Posterior cingulate gyrus (tissue), 11 donors: ENCODE measurements at regions not wholly inside any gene's neighbourhood (a gene's known extent, or its start where the extent isn't known, plus 50 kb on each side); places are given as distances from the start of the nearest gene placed in this dataset.
A peak's percentile ranks its signal among the peaks of the same experiment; 100 is the strongest.
"Not testable (repeated sequence)": the region's sequence is repeated elsewhere in the genome, so short reads cannot be mapped to it uniquely, and the experiment has no call there.

Experiments
- DNase-seq, 10 donors: peaks; one replicate each; pipeline versions ENCODE4 v3.0.0 to v3.0.0-alpha.2; 2020 to 2021; ENCODE audit warnings: mixed read lengths in 3 of 10
- intact Hi-C: fragments of 100-400 bp; cut with DNase I; formaldehyde crosslinking; loops from one replicate; pipeline ENCODE4 v1.15.1; 2023

GRCh38 chrX:75873993-75874392 lies 88.9 kb upstream of the MAGEE2 start:
- no peak for DNase-seq
- intact Hi-C loops = no loop called here

GRCh38 chrX:75883446-75883845 lies 98.4 kb upstream of the MAGEE2 start:
- intact Hi-C loops = no loop called here

GRCh38 chrX:75887833-75888232 lies 102.8 kb upstream of the MAGEE2 start:
- DNase-seq = peak in 1 of 10 donors; percentile 76

More at GRCh38 chrX:75883446-75883845, 98.4 kb upstream of the MAGEE2 start:
- no peak for DNase-seq

GRCh38 chrX:75892749-75893148 lies 107.7 kb upstream of the MAGEE2 start:
- intact Hi-C loops = no loop called here
- DNase-seq = no peak

More at GRCh38 chrX:75887833-75888232, 102.8 kb upstream of the MAGEE2 start:
- intact Hi-C loops = no loop called here

- intact Hi-C loops = no loop called here
- no peak for DNase-seq
Observed at GRCh38 chrX:75893281-75893680, 108.2 kb upstream of the MAGEE2 start.

- no peak for DNase-seq
- intact Hi-C loops = no loop called here
Observed at GRCh38 chrX:75911716-75912115, 126.7 kb upstream of the MAGEE2 start.

GRCh38 chrX:75957107-75957610 lies 172.1 kb upstream of the MAGEE2 start:
- DNase-seq = no peak
- intact Hi-C loops = no loop called here

GRCh38 chrX:75961321-75961720 lies 176.3 kb upstream of the MAGEE2 start:
- DNase-seq, intact Hi-C loops: not testable (repeated sequence)

- intact Hi-C loops = no loop called here
- DNase-seq = no peak
Observed at GRCh38 chrX:75963774-75964173, 178.7 kb upstream of the MAGEE2 start.

GRCh38 chrX:75968293-75968692 lies 183.2 kb upstream of the MAGEE2 start:
- intact Hi-C loops = no loop called here
- DNase-seq = peak in 1 of 10 donors; percentile 51

- DNase-seq = no peak
- intact Hi-C loops = no loop called here
Observed at GRCh38 chrX:75986976-75987375, 185.9 kb upstream of the PBDC1 start.

GRCh38 chrX:75989806-75990590 lies 182.9 kb upstream of the PBDC1 start:
- no peak for DNase-seq
- intact Hi-C loops = no loop called here

- DNase-seq = peak in 2 of 10 donors; percentile 43 to 60
- intact Hi-C loops = no loop called here
Observed at GRCh38 chrX:75997692-75998091, 175.2 kb upstream of the PBDC1 start.

GRCh38 chrX:76014321-76014720 lies 158.5 kb upstream of the PBDC1 start:
- DNase-seq = no peak
- intact Hi-C loops = no loop called here

GRCh38 chrX:76026292-76026691 lies 146.6 kb upstream of the PBDC1 start:
- intact Hi-C loops = no loop called here
- peak in 1 of 10 donors; percentile 65 for DNase-seq

- intact Hi-C loops = no loop called here
- no peak for DNase-seq
Observed at GRCh38 chrX:76026751-76027150, 146.1 kb upstream of the PBDC1 start.

- intact Hi-C loops = no loop called here
- peak in 2 of 10 donors; percentile 68 to 75 for DNase-seq
Observed at GRCh38 chrX:76029385-76029784, 143.5 kb upstream of the PBDC1 start.

- intact Hi-C loops = no loop called here
Observed at GRCh38 chrX:76064825-76065224, 108.0 kb upstream of the PBDC1 start.

GRCh38 chrX:76076124-76076523 lies 96.7 kb upstream of the PBDC1 start:
- DNase-seq = peak in 1 of 10 donors; percentile 52
- intact Hi-C loops = no loop called here

More at GRCh38 chrX:76064825-76065224, 108.0 kb upstream of the PBDC1 start:
- no peak for DNase-seq

GRCh38 chrX:76109654-76110053 lies 63.2 kb upstream of the PBDC1 start:
- intact Hi-C loops = no loop called here
- no peak for DNase-seq
